ENCODE measurements at regions not wholly inside any gene's neighbourhood (a gene's known extent, or its start where the extent isn't known, plus 50 kb on each side); places are given as distances from the start of the nearest gene placed in this dataset.

DNA sequence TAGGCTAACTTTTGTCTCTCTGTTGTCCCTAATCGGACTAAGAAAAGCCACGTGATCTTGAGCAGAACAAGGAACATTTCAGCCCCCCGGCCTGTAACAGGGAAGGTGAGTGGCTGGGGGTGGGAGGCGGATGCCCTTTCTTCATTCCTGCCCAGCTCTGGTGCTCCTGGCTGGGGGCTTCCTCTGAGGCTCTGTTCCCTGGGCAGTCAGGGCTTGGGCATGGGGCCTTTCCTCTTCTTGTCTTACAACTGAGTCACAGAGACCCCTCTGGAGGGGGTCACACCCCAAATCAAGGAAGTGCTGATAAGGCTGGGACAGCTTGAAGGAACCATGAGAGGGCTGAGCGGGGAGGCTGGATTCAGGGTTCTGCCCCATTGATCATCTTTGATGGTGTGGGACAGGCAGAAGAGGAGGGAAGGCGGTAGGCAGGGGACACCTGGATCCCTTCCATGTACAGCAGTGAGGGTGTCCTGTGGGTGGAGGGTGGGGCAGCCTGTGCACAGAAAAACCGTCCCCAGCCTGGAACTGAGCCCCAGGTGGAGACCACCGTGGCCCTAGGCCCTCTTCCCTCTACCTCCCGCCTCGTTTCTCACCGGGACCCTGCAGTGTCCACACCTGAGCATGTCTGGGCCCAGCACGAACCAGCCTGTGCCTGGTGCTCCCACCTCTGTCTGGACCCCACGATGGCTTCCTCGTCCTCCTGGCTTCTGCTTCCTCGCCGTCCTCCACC is 257.7 kb upstream of the IRX1 start:
- H3K4me3 ChIP-seq (replicated peaks in 1 of 2; ENCODE audit: low read depth in 2 of 2, low read length in 2 of 2): no peak overlapping the region
- no peak for DNase-seq (ENCODE audit: low read depth in 2 of 2)
- TF ChIP-seq, protein P1, sequence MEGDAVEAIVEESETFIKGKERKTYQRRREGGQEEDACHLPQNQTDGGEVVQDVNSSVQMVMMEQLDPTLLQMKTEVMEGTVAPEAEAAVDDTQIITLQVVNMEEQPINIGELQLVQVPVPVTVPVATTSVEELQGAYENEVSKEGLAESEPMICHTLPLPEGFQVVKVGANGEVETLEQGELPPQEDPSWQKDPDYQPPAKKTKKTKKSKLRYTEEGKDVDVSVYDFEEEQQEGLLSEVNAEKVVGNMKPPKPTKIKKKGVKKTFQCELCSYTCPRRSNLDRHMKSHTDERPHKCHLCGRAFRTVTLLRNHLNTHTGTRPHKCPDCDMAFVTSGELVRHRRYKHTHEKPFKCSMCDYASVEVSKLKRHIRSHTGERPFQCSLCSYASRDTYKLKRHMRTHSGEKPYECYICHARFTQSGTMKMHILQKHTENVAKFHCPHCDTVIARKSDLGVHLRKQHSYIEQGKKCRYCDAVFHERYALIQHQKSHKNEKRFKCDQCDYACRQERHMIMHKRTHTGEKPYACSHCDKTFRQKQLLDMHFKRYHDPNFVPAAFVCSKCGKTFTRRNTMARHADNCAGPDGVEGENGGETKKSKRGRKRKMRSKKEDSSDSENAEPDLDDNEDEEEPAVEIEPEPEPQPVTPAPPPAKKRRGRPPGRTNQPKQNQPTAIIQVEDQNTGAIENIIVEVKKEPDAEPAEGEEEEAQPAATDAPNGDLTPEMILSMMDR (IDR thresholded peaks at IDR 0.05; ENCODE audit: low read depth, low read length): no peak

DNA sequence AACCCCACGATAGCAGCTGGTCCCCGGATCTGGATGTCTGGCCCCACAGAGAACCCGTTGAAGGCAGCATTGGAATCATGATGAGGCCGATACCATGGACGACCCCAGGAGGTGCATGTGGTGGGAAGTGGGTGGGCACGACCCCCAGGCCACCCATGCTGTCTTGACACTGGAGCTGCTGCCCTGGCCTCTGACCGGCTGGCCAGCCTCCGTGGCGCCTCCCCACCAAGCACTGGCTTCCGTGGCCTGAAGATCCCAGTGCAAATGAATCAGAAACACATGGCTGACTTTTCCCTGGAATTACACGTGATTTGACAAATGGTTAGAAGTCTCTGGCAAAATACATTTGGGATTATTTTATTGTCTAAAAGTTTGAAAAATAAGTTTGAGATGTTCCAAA is 259.0 kb upstream of the IRX1 start:
- no peak overlapping the region for H3K4me3 ChIP-seq (replicated peaks in 1 of 2; ENCODE audit: low read depth in 2 of 2, low read length in 2 of 2)
- TF ChIP-seq, protein P1 (IDR thresholded peaks at IDR 0.05; ENCODE audit: low read depth, low read length): no peak
- DNase-seq (ENCODE audit: low read depth in 2 of 2): no peak

DNA sequence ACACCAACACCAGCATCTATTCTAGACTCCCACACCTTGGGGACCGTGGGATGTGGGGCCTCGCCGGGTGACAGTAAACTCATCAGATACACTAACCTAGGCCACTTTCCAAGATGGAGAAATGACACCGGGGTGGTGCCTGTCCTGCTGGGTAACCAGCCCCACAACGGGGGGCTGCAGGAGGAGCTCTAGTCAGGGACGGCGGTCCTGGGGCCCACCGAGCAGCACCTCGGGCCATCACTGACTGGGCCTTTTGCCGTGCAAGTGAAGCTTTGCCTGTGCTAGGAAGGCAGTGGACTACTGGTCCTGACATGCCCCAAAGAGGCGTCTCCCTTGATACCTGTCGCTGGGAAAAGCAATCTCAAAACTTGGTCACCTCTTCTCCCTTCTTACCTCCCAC is 260.3 kb upstream of the IRX1 start:
- TF ChIP-seq, protein P1 (IDR thresholded peaks at IDR 0.05; ENCODE audit: low read depth, low read length): no peak
- no peak overlapping the region for H3K4me3 ChIP-seq (replicated peaks in 1 of 2; ENCODE audit: low read depth in 2 of 2, low read length in 2 of 2)
- DNase-seq (ENCODE audit: low read depth in 2 of 2): no peak

DNA sequence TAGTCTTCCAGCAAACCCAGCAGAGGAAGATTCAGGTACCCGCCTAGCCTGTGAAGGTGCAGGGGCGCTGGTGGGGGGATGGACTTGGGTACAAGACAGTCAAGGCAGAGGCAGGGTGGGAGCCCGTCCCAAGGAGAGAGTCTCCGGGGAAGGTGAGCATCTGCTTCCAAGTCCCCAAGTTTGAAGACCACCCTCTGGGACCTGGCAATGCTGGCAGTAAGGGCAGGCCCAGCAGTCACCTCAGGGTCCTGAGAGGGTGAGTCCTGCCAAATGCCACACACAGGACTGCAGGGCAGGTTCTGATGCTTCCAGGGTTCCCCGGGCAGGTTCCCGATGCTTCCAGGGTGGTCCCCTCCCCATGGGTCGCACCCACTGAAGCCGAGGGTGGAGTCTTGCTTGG is 261.8 kb upstream of the IRX1 start:
- no peak for DNase-seq (ENCODE audit: low read depth in 2 of 2)
- TF ChIP-seq, protein P1 (IDR thresholded peaks at IDR 0.05; ENCODE audit: low read depth, low read length): no peak
- H3K4me3 ChIP-seq (replicated peaks in 1 of 2; ENCODE audit: low read depth in 2 of 2, low read length in 2 of 2): no peak overlapping the region

DNA sequence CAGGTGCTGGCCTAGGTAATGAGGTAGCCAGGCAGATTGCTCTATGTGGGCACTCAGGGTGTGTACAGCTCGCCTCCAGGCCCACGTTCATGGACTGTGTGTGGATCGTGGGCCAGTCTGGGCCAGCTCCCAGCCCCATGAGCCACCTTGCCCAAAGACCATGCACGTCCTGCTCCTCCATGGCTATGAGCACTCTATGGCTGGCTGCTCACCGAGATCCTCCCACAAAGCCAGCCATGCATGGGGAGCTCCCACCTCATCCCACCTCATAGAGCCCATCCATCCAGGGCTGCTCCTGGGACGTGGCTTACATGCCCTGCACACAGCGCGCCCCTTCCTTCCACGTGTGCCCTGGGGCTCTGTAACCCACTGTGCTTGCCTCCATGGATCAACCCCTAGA is 262.5 kb upstream of the IRX1 start:
- TF ChIP-seq, protein P1 (IDR thresholded peaks at IDR 0.05; ENCODE audit: low read depth, low read length): no peak

DNA sequence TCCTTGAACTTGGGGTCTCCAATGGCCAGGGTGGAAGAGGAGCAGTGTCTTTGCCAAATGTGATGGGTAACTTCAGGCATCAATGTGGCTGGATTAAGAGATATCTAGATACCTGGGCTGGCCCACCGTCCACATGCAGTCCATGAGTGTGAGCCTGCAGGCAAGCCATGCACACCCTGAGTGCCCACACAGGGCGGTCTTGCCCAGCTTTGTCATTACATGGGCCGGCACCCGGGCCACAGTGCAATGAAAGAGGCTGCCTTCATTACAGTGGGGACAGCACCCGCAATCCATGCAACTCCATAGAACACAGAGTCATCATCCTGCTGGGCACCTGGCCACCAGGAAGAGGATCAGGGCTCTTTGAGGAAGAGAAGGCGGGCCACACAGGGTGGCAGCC is 263.8 kb upstream of the IRX1 start:
- TF ChIP-seq, protein P1 (IDR thresholded peaks at IDR 0.05; ENCODE audit: low read depth, low read length): no peak
- no peak overlapping the region for H3K4me3 ChIP-seq (replicated peaks in 1 of 2; ENCODE audit: low read depth in 2 of 2, low read length in 2 of 2)
- DNase-seq (ENCODE audit: low read depth in 2 of 2): no peak

More for the DNA sequence above, 262.5 kb upstream of the IRX1 start:
- DNase-seq (ENCODE audit: low read depth in 2 of 2): no peak
- H3K4me3 ChIP-seq (replicated peaks in 1 of 2; ENCODE audit: low read depth in 2 of 2, low read length in 2 of 2): no peak overlapping the region

DNA sequence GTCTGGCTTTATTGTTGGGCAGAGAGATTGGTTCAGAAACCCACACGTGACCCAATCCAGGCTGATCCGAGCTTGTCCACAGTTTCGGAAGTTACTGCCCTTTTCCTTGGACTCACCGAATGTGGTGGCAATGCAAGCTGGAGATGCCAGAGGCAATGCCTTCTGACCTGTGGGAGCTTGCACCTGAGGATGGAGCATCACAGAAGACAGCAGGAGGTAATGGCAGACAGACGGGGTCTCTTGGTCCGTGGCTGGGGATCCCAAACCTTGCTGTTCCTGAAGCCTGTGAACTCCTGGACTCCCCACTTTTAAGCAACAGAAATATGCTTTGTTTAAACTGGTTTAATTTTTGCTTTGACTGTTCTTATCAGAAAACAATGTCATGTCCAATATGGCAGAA is 265.2 kb upstream of the IRX1 start:
- no peak for DNase-seq (ENCODE audit: low read depth in 2 of 2)
- no peak overlapping the region for H3K4me3 ChIP-seq (replicated peaks in 1 of 2; ENCODE audit: low read depth in 2 of 2, low read length in 2 of 2)
- TF ChIP-seq, protein P1 (IDR thresholded peaks at IDR 0.05; ENCODE audit: low read depth, low read length): no peak

Data from cardiac fibroblast (primary cell).